ENCODE measurements at regions not wholly inside any gene's neighbourhood (a gene's known extent, or its start where the extent isn't known, plus 50 kb on each side); places are given as distances from the start of the nearest gene placed in this dataset.

- 88 to 94% methylated on average over 8 to 10 of the region's 10 CpGs for WGBS, 2 donors
- DNase-seq: no peak
- H3K4me1 ChIP-seq: no peaks in the 10 kb centered on the region
- no peak overlapping the region for H3K4me3 ChIP-seq
- TF ChIP-seq CTCF (IDR thresholded peaks at IDR 0.05) (no peak), POLR2A (IDR thresholded peaks at IDR 0.05) (no peak)
- no peaks in the 10 kb centered on the region for H3K9me3 ChIP-seq
- no peaks in the 10 kb centered on the region for H3K27me3 ChIP-seq
- no peaks in the 10 kb centered on the region for H3K36me3 ChIP-seq (ENCODE audit: low read depth, missing control alignments)
- no peak overlapping the region for H3K27ac ChIP-seq
- intact Hi-C loops (cut with DNase I; ENCODE audit: low total_unique reads): no loop called here
Observed at GRCh38 chr5:135210286-135211055, 176.4 kb upstream of the PITX1 start.

GRCh38 chr5:135208903-135209721 lies 175.1 kb upstream of the PITX1 start:
- WGBS, 2 donors: 79 to 83% methylated on average over 11 of the region's 11 CpGs
- intact Hi-C loops (cut with DNase I; ENCODE audit: low total_unique reads): no loop called here
- TF ChIP-seq CTCF (IDR thresholded peaks at IDR 0.05) (no peak), POLR2A (IDR thresholded peaks at IDR 0.05) (no peak)
- Histone ChIP-seq H3K4me1 (no peaks in the 10 kb centered on the region), H3K36me3 (ENCODE audit: low read depth, missing control alignments) (no peaks in the 10 kb centered on the region), H3K9me3 (no peaks in the 10 kb centered on the region), H3K27ac (no peak overlapping the region), H3K4me3 (no peak overlapping the region), H3K27me3 (no peaks in the 10 kb centered on the region)
- no peak for DNase-seq

GRCh38 chr5:135208555-135208902 lies 174.5 kb upstream of the PITX1 start:
- TF ChIP-seq CTCF (IDR thresholded peaks at IDR 0.05): no peak
- TF ChIP-seq POLR2A (IDR thresholded peaks at IDR 0.05): no peak
- Histone ChIP-seq H3K4me1 (no peaks in the 10 kb centered on the region), H3K9me3 (no peaks in the 10 kb centered on the region), H3K36me3 (ENCODE audit: low read depth, missing control alignments) (no peaks in the 10 kb centered on the region), H3K4me3 (no peak overlapping the region), H3K27me3 (no peaks in the 10 kb centered on the region), H3K27ac (no peak overlapping the region)
- 85 to 92% methylated on average over 2 of the region's 2 CpGs for WGBS, 2 donors
- DNase-seq: no peak
- intact Hi-C loops (cut with DNase I; ENCODE audit: low total_unique reads): no loop called here

- H3K27ac ChIP-seq: no peak overlapping the region
- no peaks in the 10 kb centered on the region for H3K27me3 ChIP-seq
- no peaks in the 10 kb centered on the region for H3K4me1 ChIP-seq
- no peaks in the 10 kb centered on the region for H3K9me3 ChIP-seq
- no peak for TF ChIP-seq POLR2A (IDR thresholded peaks at IDR 0.05)
- no peak for TF ChIP-seq CTCF (IDR thresholded peaks at IDR 0.05)
- intact Hi-C loops (cut with DNase I; ENCODE audit: low total_unique reads): no loop called here
- H3K36me3 ChIP-seq (ENCODE audit: low read depth, missing control alignments): no peaks in the 10 kb centered on the region
- 62 to 66% methylated on average over 6 of the region's 6 CpGs for WGBS, 2 donors
- no peak overlapping the region for H3K4me3 ChIP-seq
- DNase-seq: no peak
Observed at GRCh38 chr5:135207866-135208265, 173.8 kb upstream of the PITX1 start.

Measured in testis (tissue), 2 donors.